NCI-H146 treated with DMSO at 0.1 percent for 48 hours (cell line): ENCODE measurements at regions not wholly inside any gene's neighbourhood (a gene's known extent, or its start where the extent isn't known, plus 50 kb on each side); places are given as distances from the start of the nearest gene placed in this dataset.
"Not testable (repeated sequence)": the region's sequence is repeated elsewhere in the genome, so short reads cannot be mapped to it uniquely, and the experiment has no call there.

ENCODE experiments used
- DNase-seq: peaks from one replicate; lab custom pipeline; 2025; ENCODE audit not compliant: unreplicated experiment; lab: John Stamatoyannopoulos, UW

DNA sequence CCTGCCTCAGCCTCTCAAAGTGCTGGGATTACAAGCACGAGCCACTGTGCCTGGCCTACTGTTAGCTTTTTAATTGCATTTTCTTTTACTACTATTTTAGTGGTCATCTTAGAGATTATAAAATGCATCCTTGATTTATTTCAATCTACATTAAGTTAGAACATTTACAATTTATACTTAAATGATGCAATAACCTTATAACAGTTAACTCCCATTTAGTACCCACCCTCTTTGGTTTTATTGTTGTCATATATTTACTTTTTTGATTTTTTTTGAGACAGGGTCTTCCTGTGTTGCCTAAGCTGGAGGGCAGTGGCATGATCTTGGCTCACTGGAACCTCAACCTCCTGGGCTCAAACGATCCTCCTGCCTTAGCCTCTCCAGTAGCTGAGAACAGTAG lies 77.3 kb downstream of the PPCDC start:
- DNase-seq: no peak

DNA sequence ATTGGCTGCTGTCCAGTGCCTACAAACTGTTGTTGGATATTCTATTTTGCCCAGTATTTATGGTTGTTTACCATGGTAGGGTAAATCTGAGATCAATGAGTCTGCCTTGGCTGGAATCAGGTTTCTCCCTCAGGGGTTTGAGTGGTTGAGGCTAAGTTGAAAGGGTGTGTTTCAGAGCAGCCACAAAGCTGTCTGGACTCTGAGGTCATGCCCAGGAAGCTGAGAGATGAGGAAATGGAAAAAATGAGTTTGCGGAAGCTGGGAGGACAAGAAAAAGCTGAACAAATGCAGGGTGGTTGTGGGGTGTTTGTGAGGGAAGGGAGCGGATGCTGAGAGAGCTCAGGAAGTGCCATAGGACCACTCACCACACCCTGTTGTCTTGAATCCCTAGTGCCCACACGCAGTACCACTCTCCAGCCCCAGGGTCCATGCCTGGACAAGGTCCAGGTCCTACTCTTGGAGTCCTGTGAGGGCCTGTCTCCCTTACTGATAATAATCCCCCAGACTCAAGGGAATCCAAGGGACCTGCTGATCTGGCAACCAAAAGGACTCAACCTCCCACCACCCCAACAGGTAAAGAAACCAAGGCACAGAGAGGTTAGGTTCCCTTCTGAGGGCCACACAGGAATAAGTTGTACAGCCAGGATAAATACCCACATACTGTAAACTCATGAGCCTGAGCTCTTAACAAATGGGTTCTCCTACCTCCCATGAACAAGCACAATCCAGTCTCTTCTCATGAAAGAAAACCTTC lies 81.6 kb downstream of the PPCDC start:
- no peak for DNase-seq

DNA sequence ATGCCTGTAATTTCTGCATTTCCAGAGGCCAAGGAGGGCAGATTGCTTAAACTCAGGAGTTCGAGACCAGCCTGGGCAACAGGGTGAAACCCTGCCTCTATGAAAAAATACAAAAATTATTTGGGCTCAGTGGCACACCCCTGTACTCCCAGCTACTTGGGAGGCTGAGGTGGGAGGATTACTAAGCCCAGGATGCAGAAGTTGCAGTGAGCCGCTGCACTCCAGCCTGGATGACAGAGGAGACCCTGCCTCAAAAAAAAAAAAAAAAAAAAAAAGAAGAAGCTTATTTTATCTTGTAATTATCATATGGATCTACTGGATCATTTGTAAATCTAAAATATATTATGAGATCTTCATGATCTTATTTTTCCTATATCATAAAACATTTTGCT lies 84.1 kb downstream of the PPCDC start:
- no peak for DNase-seq

DNA sequence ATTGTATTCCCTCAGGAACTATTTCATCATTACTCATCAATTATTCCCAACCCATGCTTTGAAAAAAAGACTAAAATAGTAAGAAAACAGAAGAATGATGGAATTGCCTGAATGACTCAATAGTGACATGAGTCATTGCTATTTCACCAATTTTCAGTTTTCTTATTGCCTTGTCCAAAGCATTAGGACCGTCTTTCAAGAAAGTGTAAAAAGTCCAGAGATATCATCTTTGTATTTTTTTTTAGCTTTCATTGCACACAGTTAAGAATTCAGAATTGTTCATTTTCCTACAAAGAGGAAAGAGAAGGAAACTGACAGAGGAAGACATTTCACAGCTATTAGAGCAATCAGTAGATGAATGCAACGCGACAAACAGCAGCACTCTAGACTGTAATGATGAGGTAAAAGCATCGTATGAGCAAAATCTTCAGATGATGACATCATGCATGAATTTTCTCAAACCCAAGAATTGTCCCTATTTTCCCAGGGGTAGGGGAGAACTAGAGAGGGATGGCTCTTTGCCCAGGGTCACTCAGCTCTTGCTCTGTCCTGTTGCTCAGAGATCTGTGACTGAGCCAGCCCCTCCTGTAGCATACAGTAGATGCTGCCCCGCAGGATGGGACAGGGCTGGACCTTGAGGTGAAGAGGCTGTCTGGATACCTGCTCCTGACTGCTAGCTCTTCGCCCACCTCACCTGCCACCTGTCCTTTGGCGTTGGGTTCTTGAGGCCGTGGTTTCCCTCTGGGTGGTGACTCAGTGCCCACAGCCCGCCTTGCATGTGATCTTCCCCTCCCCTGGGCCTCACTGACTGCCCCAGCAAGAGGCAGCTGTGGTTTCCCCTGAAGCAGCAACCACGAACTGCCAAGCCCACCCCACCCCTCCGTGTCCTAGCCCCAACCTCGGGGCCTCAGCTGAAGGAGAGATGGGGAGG lies 84.8 kb downstream of the PPCDC start:
- DNase-seq: no peak

DNA sequence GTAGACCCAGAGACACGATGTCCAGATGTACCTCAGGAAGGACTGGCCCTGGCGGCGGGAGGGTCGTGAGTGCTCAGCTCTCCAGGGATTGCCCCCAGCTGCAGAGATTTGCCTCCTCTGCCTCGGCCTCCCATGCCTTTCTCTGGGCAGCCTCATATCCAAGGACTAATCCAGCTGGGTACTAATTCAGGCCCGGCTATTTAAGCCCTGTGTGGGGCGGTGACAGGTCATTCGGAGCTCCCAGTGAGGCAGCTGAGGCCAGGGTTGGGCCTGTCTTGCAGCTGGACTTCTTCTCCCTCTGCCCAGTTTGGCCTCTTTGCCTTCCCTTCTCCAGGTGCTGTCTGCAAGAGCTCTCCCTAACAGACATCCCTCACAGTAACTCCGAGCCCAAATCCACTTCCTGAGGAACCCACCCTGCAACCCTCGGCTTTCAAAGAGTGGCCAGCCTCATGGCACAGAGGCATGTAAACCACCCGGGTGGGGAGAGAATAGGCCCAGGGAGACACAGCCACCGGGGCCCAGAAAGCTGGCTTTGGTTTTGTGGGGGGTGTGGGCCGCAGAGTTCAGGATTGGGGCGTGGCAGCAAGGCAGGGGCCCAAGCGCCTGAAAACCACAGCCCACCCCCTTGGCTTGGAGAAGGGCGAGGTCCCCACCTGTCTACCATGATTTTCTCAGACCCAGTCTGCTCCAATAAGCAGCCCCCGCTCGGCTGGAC lies 85.8 kb downstream of the PPCDC start:
- DNase-seq: no peak

DNA sequence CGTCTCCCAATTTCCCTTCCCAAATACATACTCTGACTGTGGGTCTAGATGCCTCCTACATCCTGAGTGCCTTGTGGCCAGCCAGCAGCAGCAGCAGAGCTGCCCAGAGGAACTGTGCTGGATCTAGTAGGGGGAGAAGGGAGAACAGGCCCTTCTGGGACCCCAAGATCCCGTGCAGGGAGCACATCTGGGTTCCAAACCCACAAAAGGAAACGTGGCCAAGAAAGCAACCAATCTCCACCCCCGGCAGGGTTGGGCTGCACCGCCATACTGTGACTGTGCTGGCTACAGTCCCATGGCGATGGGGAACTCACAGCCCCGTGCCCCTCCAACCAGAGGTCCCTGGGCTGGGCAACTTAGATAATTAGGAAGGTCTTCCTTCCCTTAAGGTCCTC lies 86.3 kb downstream of the PPCDC start:
- DNase-seq: no peak

DNA sequence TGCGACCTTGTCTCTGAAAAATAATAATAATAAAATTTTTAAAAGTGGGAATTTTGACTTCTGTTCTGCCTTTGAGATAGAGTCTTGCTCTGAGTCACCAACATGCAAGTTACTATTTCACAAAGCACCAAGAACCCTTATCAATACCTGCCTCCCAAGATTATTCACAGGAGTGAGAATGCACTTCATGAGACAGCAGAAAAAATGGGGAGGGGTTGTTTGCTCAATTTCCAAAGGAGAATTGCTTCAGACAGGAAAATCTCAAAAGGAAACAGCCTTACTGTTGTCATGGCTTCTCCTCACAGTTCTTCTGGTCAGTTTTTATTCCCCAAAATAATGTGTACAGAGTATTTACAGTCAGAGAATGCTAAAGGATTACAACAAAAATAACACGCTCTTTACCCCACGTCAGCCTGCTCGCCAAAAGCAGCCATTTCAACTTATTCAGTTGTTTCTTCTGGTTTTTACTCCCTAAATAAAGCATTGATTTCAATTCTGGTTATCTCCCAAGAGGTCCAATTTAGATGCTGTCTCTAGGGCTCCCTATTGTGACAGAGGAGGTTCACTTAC lies 89.0 kb downstream of the PPCDC start:
- DNase-seq: no peak

DNA sequence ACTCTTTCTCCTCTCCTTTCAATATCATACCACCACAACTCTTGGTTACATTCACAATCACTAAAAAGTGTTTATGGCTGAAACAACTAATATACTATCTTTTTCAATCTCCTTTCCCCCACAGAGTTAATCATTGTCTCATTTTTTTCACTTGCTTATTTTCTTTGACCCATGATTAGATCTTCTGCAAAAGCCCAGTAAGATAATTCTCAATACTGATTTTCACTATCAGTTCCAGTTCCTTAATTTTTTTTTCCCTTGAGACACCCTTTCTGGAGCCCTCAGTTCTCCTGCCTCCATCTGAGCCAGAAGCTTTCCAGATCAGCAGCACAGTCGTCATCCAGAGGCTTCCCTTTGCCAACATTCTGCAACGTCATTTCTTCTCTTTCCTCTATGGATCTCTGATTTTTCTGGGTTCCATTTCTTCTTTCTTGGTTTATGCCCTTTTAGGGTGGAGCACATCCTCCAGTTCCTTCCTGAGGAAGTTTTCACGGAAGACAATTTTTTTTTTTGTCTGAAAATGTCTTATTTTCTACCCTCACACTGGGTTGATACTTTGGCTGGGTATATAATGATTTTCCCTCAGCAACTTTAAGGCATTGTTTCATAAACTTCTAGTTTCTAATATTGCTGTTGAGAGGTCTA lies 88.7 kb upstream of the C15orf39 start:
- DNase-seq: no peak

DNA sequence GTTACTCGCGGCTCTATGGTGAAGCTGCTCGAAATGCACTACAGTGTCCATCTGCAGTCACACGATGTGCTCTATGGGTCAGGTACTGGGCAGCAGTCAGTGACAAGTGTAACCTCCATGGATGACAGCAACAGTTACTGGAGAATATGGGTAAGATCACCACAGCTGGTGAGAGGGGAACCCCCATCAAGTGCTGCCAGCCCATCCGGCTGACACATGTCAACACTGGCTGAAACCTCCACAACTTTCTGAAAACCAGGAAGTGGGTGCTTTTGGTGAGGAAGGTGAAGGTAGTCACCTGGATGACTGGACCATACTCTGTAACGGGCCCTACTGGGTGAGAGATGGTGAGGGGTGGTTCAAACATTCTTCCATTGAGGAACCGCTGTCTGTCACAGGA lies 87.4 kb upstream of the C15orf39 start:
- no peak for DNase-seq

DNA sequence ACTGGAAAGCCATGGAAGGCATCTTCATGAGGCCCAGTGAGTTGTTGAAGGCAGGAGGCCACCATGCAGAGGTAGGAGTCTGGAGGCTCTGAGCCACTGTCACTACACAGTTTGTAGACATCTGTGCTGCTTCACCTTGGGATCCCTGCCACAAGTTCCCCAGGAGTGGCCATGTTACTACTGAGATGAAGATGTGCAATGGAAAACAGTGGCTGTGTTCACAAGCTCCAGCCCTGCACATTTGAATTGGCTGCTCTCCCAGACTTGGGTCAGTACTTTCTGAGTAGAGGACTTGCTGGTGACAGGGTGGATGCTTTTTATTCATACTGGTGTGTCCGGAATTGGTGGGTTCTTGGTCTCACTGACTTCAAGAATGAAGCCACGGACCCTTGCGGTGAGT lies 86.9 kb upstream of the C15orf39 start:
- DNase-seq: no peak

DNA sequence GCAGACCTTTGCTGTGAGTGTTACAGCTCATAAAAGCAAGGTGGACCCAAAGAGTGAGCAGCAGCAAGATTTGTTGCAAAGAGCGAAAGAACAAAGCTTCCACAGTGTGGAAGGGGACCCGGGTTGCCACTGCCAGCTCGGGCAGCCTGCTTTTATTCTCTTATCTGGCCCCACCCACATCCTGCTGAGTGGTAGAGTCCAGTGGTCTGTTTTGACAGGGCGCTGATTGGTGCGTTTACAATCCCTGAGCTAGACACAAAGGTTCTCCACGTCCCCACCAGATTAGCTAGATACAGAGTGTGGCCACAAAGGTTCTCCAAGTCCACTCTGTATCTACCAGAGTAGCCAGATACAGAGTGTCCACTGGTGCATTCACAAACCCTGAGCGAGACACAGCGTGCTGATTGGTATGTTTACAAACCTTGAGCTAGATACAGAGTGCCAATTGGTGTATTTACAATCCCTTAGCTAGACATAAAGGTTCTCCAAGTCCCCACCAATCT lies 86.2 kb upstream of the C15orf39 start:
- not testable (repeated sequence) for DNase-seq

DNA sequence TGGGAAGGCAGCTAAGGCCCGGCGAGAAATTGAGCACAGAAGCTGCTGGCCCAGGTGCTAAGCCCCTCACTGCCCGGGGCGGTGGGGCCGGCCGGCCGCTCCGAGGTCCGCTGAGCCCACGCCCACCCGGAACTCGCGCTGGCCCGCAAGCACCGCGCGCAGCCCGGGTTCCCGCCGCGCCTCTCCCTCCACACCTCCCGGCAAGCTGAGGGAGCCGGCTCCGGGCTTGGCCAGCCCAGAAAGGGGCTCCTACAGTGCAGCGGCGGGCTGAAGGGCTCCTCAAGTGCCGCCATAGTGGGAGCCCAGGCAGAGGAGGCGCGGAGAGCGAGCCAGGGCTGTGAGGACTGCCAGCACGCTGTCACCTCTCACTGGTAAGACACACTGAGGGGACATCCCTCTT lies 85.5 kb upstream of the C15orf39 start:
- not testable (repeated sequence) for DNase-seq

DNA sequence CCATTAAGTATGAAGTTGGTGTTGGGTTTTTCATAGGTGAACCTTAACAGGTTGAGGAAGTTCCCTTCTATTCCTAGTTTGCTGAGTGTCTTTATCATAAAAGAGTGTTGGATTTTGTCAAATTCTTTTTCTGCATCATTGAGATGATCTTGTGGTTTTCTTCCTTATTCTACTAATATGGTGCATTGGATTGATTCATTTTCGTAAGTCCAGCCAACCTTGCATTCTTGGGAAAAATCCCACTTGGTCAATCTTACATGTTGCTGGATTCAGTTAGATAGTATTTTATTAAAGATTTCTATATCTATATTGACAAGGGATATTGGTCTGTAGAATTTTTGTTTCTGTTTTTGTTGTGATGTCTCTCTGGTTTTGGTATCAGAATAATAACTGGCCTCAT lies 83.7 kb upstream of the C15orf39 start:
- no peak for DNase-seq

DNA sequence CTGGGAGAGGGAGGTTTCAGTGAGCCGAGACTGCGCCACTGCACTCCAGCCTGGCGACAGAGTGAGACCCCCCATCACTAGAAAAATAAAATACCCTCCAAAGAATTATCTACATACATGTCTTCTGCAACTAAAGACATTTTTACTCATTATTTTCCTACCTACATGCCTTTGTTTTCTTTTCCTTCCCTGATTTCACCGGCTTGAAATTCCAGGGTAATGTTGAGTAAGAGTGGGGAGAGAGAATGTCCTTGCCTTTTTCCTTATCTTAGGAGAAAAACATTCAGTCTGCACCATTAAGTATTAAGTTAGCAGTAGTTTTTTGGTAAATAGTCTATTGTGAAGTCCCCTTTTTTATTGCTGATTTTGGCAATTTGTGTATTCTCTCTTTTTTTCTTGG lies 82.4 kb upstream of the C15orf39 start:
- not testable (repeated sequence) for DNase-seq

DNA sequence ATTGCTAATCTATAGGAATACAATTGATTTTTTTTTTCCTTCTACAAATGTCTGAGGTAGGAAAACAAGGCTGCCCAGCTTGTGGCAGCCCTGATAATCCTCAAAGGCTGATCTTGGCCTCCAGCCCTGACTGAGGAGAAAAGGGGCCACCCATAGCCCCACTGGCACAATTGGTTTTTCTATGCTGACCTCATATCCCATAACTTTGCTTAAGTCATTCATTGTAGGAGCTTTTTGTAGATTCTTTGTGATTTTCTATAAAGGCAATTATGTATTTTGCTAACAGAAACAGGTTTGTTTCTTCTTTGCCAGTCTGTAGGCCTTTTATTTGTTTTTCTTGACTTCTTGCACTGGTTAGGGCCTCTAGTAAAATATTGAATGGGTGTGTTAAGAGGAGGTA lies 80.2 kb upstream of the C15orf39 start:
- no peak for DNase-seq

DNA sequence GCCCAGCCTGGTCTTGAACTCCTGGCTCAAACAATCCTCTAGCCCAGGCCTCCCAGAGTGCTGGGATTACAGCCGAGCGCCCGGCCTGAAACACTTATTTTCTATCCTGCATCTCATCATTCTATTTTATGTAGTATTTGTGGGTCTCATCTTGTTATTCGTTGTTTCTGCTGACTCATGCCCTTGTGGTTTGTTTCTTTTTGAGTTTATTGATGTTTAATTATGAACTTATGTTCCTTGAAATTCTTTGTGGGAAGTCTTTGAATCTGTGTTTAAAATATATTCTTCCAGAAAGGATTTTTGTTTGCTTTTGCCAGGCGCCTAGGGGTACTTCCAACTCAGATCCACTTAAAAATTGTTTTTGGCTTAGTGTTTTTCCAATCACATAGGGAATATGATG lies 78.3 kb upstream of the C15orf39 start:
- DNase-seq: no peak

DNA sequence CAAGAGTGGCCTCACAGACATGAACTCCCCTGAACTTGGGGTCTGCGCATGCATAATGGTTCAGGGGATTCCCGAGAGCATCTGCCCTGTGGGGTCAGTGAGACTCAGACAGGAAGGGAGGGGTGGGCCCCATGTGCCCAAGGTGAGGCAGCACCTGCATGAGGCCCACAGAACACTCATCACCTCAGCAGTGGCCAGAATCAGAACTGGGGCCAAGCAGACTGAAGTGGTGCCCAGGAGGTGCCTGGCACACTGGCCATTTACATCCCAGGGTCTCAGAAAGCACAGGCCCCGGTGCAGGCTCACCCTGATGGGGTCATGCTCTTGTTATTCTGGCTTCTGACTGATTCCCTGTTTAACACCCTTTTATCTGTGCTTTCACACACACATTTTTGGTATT lies 77.4 kb upstream of the C15orf39 start:
- DNase-seq: not testable (repeated sequence)

DNA sequence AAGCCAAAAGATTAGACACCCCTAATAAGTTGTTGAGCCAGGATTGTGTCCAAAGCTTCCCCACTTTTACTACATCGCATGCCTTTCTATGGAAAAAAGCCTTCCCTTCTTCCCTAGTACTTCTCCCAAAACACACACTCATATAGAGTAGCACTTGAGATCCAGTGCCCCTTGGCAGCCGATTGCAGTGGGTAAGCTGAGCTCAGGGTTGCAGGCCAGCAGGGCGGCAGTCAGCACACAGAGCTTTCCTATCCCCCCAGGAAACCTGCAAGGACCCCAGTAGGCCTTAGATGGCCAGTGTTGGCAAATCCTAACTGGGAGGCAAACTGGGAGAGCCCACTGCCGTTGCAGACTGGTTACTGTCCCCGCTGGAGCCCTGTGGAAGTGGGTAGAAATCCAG lies 75.7 kb upstream of the C15orf39 start:
- no peak for DNase-seq

DNA sequence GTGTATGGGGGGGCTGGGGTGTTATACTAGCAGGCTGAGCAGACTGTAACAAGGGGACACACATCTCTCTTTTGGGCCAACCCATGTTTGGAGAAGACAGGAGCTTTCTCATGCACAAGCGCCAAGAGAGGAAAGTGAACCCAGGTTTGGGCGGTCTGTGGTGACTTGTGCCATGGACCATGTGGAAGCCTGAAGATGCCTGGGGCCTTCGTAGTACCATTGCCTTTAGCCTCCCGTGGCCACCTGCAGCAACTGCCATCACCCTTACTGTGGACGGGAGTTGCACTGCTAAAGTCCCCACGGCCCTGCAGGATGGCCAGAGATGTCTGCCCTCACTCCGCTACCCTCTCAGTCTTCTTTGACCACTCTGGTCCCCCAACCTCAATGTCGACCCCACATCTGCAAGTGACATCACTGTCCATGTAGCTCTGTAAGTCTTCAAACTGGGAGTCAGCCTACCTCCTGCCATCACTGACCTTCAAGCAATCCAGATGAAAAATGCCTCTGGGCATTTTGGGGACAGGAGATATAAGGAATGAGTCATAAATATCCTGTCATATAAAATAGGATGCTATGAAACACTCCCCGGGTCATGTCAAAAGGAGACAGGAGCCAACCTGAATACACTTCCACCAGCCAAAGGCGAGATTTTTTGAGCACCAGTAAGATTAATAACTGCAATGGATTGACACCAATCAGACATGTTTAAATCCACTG lies 74.7 kb upstream of the C15orf39 start:
- no peak for DNase-seq

DNA sequence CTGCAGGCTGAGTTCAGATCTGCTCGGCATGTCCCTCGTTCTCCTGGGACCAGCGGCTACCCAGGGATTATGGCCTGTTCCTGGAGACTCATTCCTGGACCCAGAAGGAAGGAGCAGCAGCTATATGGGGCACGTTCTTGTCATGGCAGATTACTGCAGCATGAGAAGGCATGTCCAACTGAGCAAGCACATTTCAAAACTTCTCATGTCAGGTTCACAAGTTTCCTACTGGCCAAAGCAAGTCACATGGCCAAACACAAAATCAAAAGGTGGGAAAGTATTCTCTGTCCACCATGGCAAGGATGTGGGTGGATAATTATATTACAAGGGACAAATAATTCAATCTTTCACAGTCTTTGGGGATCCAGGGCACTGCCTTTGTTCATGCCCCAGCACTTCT lies 71.9 kb upstream of the C15orf39 start:
- no peak for DNase-seq
